ENCODE measurements at regions not wholly inside any gene's neighbourhood (a gene's known extent, or its start where the extent isn't known, plus 50 kb on each side); places are given as distances from the start of the nearest gene placed in this dataset.

- TF ChIP-seq CTCF (IDR thresholded peaks at IDR 0.05) (no peak), POLR2A (IDR thresholded peaks at IDR 0.05) (no peak)
These were observed 134.1 kb upstream of the PLSCR5 start for GRCh38 chr3:146739203-146739671.

All from right lobe of liver (tissue), 4 donors.